Breast epithelium (tissue), 3 donors: ENCODE measurements at regions not wholly inside any gene's neighbourhood (a gene's known extent, or its start where the extent isn't known, plus 50 kb on each side); places are given as distances from the start of the nearest gene placed in this dataset.
"Not testable (repeated sequence)": the region's sequence is repeated elsewhere in the genome, so short reads cannot be mapped to it uniquely, and the experiment has no call there.

ENCODE experiments used
- POLR2A ChIP-seq: fragments of 450-650 bp; IDR thresholded peaks from one replicate; pipeline ENCODE4 v1.6.1; 2016; ENCODE audit warnings: antibody characterized with exemption, mild to moderate bottlenecking, moderate library complexity
- POLR2AphosphoS5 ChIP-seq, 3 donors: sonication (generic); formaldehyde crosslinking; IDR thresholded peaks; one replicate each; pipeline ENCODE4 v1.6.1; 2017; ENCODE audit warnings: antibody characterized with exemption in 3 of 3

- TF ChIP-seq POLR2AphosphoS5 (IDR thresholded peaks at IDR 0.05); POLR2A: not testable (repeated sequence)
Measured at GRCh38 chr1:58969176-58969575, 185.3 kb upstream of the JUN start.
